GM19043 (cell line): ENCODE measurements at regions not wholly inside any gene's neighbourhood (a gene's known extent, or its start where the extent isn't known, plus 50 kb on each side); places are given as distances from the start of the nearest gene placed in this dataset.
"Not testable (repeated sequence)": the region's sequence is repeated elsewhere in the genome, so short reads cannot be mapped to it uniquely, and the experiment has no call there.

ENCODE experiments used
- ATAC-seq: cut with Tn5 transposase; IDR thresholded peaks from one replicate; pipeline ENCODE4 v1.9.1; 2021; ENCODE audit warnings: low read depth; ENCODE audit not compliant: unreplicated experiment

GRCh38 chr3:90145094-90145860 lies 1037.9 kb downstream of the EPHA3 start:
- ATAC-seq: no peak

DNA sequence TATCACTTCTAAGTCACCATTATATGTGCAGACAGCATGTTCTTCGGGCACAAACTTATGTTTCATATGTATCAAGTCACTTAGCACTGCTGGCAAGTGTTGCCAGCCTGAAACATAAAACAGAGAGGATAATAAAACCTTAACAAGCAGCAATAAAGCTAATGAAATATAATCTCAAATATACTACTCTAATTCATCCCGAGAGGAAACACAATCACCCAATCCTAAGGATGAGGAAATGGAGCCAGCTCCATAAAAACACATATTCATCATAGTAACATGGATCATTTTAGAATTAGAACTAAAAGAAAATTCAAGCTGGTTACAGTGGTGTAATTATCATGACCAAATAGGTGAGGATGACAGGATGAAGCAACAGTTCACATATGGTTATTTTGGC lies 1072.7 kb downstream of the EPHA3 start:
- no peak for ATAC-seq

GRCh38 chr3:90180543-90180942 lies 1073.1 kb downstream of the EPHA3 start:
- no peak for ATAC-seq

DNA sequence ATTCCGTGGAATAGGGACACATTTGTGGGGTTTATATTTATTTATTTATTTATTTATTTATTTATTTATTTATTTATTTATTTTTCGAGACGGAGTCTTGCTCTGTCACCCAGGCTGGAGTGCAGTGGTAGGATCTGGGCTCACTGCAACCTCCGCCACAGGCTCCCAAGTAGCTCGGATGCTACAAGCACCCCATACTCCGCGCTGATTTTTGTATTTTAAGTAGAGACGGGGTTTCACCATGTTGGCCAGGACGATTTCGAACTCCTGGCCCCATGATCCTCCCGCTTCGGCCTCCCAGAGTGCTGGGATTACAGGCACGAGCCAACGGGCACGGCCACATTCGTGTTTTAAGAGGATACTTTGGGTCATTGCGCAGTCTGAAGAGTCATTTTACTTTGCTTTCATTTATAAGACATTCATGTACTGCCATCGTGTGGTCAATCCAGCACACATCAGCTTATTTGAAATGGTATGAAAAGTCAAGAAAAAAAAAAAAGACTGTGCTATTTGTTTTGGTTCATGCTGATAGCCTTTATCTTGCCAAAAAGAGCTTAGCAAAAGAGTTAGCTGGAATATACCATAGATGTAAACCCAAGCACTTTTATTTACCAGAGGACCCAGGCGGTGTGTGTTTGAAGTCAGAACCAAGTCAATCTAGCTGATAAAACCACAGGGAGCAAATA lies 1075.0 kb downstream of the EPHA3 start:
- peak; percentile 75 for ATAC-seq

GRCh38 chr3:90184861-90185260 lies 1077.4 kb downstream of the EPHA3 start:
- no peak for ATAC-seq

GRCh38 chr3:90197383-90197782 lies 1090.0 kb downstream of the EPHA3 start:
- ATAC-seq: not testable (repeated sequence)

DNA sequence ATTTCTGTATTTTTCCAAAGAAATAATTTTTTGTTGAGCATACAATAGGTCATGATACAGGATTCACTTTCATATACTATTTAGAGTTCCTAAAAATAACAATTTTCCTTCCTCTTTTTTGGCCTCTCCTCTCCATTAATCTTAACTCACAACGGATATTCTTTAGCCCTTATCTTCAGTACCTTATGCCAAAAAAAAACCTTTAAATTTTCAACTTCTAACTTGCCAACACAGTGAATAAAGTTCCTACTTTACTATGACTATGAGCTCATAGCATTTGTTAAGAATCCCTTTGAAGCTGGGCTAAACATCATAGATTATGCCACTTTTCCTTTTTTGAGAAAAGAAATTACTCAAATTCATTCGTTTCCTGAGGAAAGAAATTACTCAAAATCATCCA lies 1095.5 kb downstream of the EPHA3 start:
- not testable (repeated sequence) for ATAC-seq

GRCh38 chr3:90206482-90206881 lies 1099.1 kb downstream of the EPHA3 start:
- ATAC-seq: not testable (repeated sequence)

DNA sequence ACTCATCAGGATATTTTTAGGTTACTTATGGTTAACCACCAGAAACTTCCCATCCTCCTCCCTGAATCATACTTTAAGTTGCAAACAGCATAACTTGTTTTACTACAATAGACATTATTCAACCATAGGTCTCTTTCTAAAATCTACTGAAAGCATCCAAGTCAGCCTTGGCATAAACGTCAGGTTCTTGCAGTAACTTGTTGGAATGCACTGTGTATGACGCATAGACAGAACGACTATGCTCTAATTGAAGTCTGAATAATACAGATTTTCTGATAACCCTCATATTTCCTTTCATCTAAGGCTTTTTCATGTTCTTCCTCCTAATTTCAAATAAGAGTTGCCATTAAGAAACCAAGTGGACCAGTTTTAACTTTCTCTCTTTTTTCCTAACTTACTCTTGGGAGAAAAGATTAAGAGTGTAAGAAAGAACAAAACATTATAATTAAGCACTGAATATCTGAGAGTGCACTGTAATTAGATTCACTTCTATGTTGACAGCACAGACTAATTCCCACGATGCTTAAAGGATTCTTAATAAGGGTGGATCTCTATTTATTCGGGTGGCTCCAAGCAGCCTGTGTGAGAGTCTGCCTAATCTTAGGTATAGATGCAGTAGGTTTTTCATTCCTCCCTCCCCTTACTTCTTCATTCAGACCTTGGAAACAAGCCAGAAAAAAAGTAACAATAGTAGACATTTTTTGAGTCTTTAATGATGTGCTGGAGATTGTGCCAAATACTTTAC lies 1100.1 kb downstream of the EPHA3 start:
- not testable (repeated sequence) for ATAC-seq

DNA sequence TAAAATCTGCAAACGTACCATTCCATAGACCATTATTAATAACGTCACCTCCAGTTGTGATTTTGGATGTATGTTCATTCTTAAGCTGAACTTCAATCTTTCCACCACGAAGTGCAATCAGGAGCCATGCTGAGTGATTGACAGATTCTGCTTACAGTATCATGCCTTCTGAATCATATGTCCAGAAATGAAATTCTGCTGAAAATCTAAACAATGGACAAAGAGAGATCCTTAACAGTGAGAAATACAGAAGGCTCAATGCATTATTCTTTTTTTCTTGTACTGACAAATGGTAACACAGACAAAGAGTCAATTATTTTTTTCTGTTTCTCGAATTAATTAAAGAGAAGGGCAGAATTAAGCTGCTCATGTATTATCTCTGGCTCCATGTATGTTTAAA lies 1114.5 kb downstream of the EPHA3 start:
- ATAC-seq: no peak

- ATAC-seq: no peak
These were observed 1134.1 kb downstream of the EPHA3 start for GRCh38 chr3:90241481-90241880.

DNA sequence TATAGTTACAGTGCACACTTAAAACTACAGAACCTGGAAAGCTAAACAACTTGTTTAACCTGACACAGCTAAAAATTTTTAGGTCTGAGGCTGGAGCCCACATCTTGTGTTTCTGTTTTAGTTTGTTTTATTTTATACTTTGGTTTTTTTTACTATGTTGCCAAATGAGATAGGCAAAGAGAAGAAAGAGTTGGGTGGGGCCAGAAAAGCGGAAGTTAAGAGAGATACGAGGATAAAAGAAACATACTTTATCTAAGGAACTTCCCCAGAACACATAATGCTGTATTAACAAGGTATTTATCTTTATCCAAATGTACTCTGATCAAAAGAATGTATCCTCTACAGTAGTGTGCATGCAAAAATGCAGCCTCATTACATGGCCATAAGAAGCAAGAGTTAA lies 1145.7 kb downstream of the EPHA3 start:
- ATAC-seq: no peak

GRCh38 chr3:90261481-90262433 lies 1154.3 kb downstream of the EPHA3 start:
- no peak for ATAC-seq
